Stimulated activated naive CD8-positive, alpha-beta T cell treated with anti-CD3 and anti-CD28 coated beads, Interleukin-15, amount 100 ng/mL, for 72 hours (primary cell): ENCODE measurements at regions not wholly inside any gene's neighbourhood (a gene's known extent, or its start where the extent isn't known, plus 50 kb on each side); places are given as distances from the start of the nearest gene placed in this dataset.

Experiments used
- ATAC-seq: fragments of 150-1000 bp; cut with Tn5 transposase; 2 replicates; pipeline ENCODE4 v1.10.0; 2021; ENCODE audit warnings: mild to moderate bottlenecking, moderate library complexity
- DNase-seq, 2 donors: peaks; one replicate each; pipeline ENCODE4 v3.0.0; 2021 to 2022
- H3K27ac Mint-ChIP-seq, 2 donors: one replicate each; pipeline ENCODE4 v1.8.0; 2022; ENCODE audit warnings: mild to moderate bottlenecking in 2 of 2, mixed read lengths in 2 of 2, moderate library complexity in 2 of 2
- H3K27me3 Mint-ChIP-seq: one replicate; pipeline ENCODE4 v1.8.0; 2022; ENCODE audit warnings: mixed read lengths
- H3K4me1 Mint-ChIP-seq: one replicate; pipeline ENCODE4 v1.8.0; 2022; ENCODE audit warnings: mild to moderate bottlenecking, mixed read lengths
- H3K4me3 Mint-ChIP-seq, 2 donors: one replicate each; pipeline ENCODE4 v1.8.0; 2022; ENCODE audit warnings: mild to moderate bottlenecking in 2 of 2, mixed read lengths in 2 of 2, moderate library complexity in 1 of 2
- H3K9me3 Mint-ChIP-seq, 2 donors: one replicate each; pipeline ENCODE4 v1.8.0; 2022; ENCODE audit warnings: mixed read lengths in 2 of 2

DNA sequence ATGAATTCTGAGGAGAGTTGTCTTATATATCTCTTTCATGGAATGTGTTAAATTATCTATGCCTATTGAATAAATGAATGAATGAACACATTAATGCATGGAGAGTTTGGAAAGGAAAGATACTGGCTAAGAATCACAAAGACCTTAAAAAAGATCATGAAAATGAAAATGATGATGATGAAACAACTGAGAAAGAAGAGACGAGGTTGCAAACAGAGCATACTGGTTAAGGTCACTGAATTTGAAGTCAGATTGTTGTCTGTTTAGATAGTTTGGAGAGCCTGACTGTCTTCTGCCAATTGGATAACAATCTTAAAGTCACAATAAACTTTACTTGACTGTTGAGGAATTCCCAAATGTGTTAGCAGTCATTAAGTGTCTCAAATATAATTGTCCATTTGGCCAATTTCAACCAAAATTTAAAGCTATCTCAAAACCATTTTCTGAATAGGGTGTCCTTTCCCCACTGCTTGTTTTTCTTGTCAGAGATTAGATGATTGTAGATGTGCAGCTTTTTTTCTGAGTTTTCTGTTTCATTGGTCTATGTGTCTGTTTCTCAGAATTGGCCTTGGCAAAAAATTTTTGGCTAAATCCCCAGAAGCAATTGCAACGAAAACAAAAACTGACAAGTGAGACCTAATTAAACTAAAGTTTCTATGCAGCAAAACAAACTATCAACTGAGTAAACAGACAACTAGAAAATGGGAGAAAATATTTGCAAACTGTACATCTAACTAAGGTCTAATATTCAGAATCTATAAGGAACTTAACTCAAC is 132.2 kb downstream of the PTGER3 start:
- Mint-ChIP-seq H3K9me3 (no peaks in the 10 kb centered on the region), H3K27me3 (no peaks in the 10 kb centered on the region), H3K27ac (no peak overlapping the region), H3K4me1 (no peaks in the 10 kb centered on the region), H3K4me3 (no peak overlapping the region)
- DNase-seq (no peak), ATAC-seq (no peak)

GRCh38 chr1:70916034-70916427 is 131.6 kb downstream of the PTGER3 start:
- Mint-ChIP-seq H3K4me1 (no peaks in the 10 kb centered on the region), H3K27me3 (no peaks in the 10 kb centered on the region), H3K4me3 (no peak overlapping the region), H3K9me3 (no peaks in the 10 kb centered on the region), H3K27ac (no peak overlapping the region)
- DNase-seq (no peak), ATAC-seq (no peak)

- ATAC-seq (no peak), DNase-seq (no peak)
- no peak overlapping the region for H3K27ac Mint-ChIP-seq
- H3K27me3 Mint-ChIP-seq, result no peaks in the 10 kb centered on the region
- H3K4me1 Mint-ChIP-seq, result no peaks in the 10 kb centered on the region
- peaks cover 0 to 18% of the 10 kb centered on the region in 2 donors for H3K9me3 Mint-ChIP-seq
- no peak overlapping the region for H3K4me3 Mint-ChIP-seq
These were observed 127.8 kb downstream of the PTGER3 start for GRCh38 chr1:70919706-70920323.
